Tibial nerve (tissue), 3 donors: ENCODE measurements at regions not wholly inside any gene's neighbourhood (a gene's known extent, or its start where the extent isn't known, plus 50 kb on each side); places are given as distances from the start of the nearest gene placed in this dataset.
"Not testable (repeated sequence)": the region's sequence is repeated elsewhere in the genome, so short reads cannot be mapped to it uniquely, and the experiment has no call there.

Experiments used
- POLR2A ChIP-seq, 2 donors: fragments of 450-650 bp; IDR thresholded peaks; one replicate each; pipeline ENCODE4 v1.6.1; 2017; ENCODE audit warnings: antibody characterized with exemption in 2 of 2, mild to moderate bottlenecking in 2 of 2, moderate library complexity in 2 of 2
- TF ChIP-seq, protein P1 (sequence below), 5 experiments: fragments of 200-600 bp in 3 of 5; fragments of 450-650 bp in 2 of 5; sonication (generic) in 3 of 5; IDR thresholded peaks; one replicate each; pipeline ENCODE4 v1.5.1; 2016 to 2019; ENCODE audit warnings: antibody characterized with exemption in 5 of 5, mild to moderate bottlenecking in 3 of 5, moderate library complexity in 2 of 5

DNA sequence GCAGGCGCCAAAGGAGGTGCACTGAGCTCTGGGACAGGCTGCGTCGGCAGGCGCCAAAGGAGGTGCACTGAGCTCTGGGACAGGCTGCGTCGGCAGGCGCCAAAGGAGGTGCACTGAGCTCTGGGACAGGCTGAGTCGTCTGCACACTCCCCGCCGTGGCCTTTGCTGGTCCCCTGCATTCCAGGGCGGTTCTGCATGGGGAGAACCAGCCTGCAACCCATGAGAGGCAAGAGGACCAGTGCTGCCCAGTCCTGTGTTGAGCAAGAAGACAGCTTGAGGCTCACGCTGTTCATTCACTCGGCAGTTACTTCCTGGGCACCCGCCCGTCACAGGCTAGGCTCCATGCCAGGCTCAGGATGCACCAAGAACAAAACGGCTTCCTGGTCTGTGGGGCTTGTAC, 150.6 kb upstream of the SALL3 start:
- TF ChIP-seq, protein P1, sequence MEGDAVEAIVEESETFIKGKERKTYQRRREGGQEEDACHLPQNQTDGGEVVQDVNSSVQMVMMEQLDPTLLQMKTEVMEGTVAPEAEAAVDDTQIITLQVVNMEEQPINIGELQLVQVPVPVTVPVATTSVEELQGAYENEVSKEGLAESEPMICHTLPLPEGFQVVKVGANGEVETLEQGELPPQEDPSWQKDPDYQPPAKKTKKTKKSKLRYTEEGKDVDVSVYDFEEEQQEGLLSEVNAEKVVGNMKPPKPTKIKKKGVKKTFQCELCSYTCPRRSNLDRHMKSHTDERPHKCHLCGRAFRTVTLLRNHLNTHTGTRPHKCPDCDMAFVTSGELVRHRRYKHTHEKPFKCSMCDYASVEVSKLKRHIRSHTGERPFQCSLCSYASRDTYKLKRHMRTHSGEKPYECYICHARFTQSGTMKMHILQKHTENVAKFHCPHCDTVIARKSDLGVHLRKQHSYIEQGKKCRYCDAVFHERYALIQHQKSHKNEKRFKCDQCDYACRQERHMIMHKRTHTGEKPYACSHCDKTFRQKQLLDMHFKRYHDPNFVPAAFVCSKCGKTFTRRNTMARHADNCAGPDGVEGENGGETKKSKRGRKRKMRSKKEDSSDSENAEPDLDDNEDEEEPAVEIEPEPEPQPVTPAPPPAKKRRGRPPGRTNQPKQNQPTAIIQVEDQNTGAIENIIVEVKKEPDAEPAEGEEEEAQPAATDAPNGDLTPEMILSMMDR (IDR thresholded peaks at IDR 0.05) = not testable (repeated sequence)
- not testable (repeated sequence) for TF ChIP-seq POLR2A (IDR thresholded peaks at IDR 0.05)
